Bone marrow (tissue), 2 donors: ENCODE measurements at regions not wholly inside any gene's neighbourhood (a gene's known extent, or its start where the extent isn't known, plus 50 kb on each side); places are given as distances from the start of the nearest gene placed in this dataset.

Source experiments
- DNase-seq, 2 donors: peaks; one replicate each; lab custom pipeline; 2025; lab: John Stamatoyannopoulos, UW

DNA sequence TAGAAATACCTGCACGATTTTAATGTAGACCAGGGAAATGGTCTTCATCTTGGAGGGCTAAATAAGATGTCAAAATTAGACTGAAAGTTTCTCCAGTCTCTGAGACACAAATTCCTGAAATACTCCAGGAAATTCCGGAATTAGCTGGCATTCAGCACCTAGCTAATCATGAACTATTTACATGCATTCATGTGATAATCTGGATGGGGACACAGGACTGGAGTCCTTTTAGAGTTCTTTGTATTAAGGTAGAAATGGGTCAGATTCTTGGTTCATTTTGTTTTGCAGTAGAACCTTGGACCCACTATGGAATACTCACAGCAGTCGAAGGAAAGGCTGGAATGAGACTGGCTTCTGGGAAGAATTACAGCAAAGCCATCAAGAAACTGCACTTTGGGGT, 65.3 kb upstream of the MDFIC start:
- no peak for DNase-seq

DNA sequence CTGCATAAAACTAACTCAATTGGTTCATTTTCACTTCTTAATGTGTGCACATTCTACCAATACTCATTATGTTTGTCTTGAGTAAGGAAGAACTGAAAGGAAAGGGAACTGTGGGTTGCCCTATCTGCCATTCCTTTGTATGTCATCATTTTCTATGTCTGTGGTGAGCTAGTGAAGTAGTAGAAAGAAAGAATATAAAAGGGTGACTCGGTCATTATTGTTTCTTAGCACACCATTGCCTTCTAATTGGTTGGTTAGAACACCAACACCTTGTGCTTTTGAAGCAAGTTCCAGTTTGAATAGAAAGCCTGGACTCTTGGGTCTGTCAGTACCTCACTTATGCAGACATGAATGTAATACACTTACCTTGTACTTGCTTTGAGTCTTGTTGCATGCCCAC, 64.3 kb upstream of the MDFIC start:
- no peak for DNase-seq

GRCh38 chr7:114859477-114859876, 62.4 kb upstream of the MDFIC start:
- DNase-seq = no peak

DNA sequence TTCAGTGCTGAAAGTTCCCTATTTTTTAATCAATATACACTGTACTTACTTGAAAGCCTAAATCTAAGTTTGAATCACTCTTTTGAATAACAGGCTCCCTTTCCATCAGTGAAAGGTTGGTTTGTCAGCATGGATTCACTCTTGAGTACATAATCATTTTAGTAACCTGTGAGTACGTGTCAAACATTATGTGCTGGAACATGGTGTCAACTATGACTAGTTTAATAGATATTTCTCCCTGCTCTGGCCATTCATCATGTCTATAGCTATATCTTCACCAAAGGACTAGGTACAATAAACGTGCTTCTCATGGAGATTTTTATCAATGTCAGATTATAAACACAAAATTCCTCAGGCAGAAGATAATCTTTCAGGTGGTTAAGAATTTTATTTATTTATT, 61.7 kb upstream of the MDFIC start:
- DNase-seq = no peak

- no peak for DNase-seq
These were observed 59.5 kb upstream of the MDFIC start for GRCh38 chr7:114862406-114862805.

GRCh38 chr7:114864278-114864677, 57.6 kb upstream of the MDFIC start:
- no peak for DNase-seq

GRCh38 chr7:114865564-114865963, 56.3 kb upstream of the MDFIC start:
- peak in 1 of 2 donors; percentile 26 for DNase-seq
